ENCODE measurements at regions not wholly inside any gene's neighbourhood (a gene's known extent, or its start where the extent isn't known, plus 50 kb on each side); places are given as distances from the start of the nearest gene placed in this dataset.

DNA sequence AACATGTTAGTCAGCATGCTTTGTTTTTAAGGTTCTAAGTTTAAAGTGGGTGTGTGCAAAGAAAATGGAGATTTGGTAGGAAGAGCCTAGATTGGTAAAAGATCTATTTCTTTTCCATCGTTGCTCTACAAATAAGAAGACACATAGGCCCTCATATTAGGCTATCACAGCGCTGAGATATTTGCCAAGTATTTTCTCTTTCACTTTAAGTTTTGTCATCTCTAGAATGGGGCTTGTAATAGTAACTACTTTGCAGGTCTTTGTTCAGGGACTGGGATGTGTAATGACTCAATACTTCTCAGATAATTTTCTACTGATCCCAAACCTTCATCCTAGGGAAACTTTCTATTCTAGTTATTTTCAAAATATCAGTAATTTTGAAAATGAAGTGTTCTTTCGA is 917.7 kb upstream of the SLC10A2 start:
- TF ChIP-seq, protein P1, sequence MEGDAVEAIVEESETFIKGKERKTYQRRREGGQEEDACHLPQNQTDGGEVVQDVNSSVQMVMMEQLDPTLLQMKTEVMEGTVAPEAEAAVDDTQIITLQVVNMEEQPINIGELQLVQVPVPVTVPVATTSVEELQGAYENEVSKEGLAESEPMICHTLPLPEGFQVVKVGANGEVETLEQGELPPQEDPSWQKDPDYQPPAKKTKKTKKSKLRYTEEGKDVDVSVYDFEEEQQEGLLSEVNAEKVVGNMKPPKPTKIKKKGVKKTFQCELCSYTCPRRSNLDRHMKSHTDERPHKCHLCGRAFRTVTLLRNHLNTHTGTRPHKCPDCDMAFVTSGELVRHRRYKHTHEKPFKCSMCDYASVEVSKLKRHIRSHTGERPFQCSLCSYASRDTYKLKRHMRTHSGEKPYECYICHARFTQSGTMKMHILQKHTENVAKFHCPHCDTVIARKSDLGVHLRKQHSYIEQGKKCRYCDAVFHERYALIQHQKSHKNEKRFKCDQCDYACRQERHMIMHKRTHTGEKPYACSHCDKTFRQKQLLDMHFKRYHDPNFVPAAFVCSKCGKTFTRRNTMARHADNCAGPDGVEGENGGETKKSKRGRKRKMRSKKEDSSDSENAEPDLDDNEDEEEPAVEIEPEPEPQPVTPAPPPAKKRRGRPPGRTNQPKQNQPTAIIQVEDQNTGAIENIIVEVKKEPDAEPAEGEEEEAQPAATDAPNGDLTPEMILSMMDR (IDR thresholded peaks at IDR 0.05) = no peak
- no peak for TF ChIP-seq POLR2A (IDR thresholded peaks at IDR 0.05)
- TF ChIP-seq POLR2AphosphoS5 (IDR thresholded peaks at IDR 0.05) = no peak

All from gastroesophageal sphincter (tissue), 3 donors.